Fibroblast of the aortic adventitia (primary cell): ENCODE measurements at regions not wholly inside any gene's neighbourhood (a gene's known extent, or its start where the extent isn't known, plus 50 kb on each side); places are given as distances from the start of the nearest gene placed in this dataset.

Experiments used
- DNase-seq: peaks from one replicate; pipeline ENCODE4 v3.0.0-alpha.2; 2010; ENCODE audit warnings: low read depth
- H3K4me3 ChIP-seq: 2 replicates; pipeline ENCODE4 v1.5.1; 2011; ENCODE audit warnings: low read depth, mild to moderate bottlenecking, control low read depth, low read length, moderate library complexity
- CTCF ChIP-seq: IDR thresholded peaks from 2 replicates; pipeline ENCODE4 v1.5.1; 2011; ENCODE audit warnings: mild to moderate bottlenecking, low read length, control low read depth, inconsistent platforms; ENCODE audit not compliant: insufficient read depth

- no peak for TF ChIP-seq CTCF
- no peak overlapping the region for H3K4me3 ChIP-seq
- peak; percentile 80 for DNase-seq
Observed at GRCh38 chr9:94018628-94019027, 63.5 kb upstream of the BARX1 start.

DNA sequence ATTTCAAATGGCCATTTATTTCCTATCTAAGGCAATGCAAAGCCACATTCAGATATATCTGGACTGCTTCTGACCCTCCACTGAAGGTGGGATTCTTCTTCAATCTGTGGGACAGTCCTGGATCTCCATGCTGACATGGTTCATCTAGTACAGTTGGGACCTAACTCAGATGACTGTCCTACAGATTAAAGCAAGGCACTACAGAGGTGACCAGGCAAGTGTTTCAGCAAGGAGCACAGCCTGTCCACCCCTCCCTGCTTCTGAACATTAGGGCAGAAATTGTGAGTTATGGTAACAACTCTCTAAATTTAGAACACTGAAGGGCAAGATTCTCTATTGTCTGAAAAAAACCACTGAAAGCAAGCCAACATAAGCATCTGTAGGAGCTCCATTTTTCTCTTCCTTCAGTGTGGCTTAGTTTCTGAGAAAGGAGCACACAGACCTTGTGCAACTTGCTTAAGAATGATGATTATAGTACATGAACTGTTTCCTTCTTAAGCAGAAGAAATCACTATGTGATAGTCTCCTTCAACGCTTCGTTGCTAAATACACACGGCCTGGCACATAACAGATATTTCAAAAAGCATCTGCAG lies 62.9 kb upstream of the BARX1 start:
- TF ChIP-seq CTCF, result no peak
- no peak overlapping the region for H3K4me3 ChIP-seq
- peak; percentile 82 for DNase-seq

- TF ChIP-seq CTCF, result no peak
- DNase-seq, result no peak
- no peak overlapping the region for H3K4me3 ChIP-seq
Observed at GRCh38 chr9:94016744-94017143, 61.6 kb upstream of the BARX1 start.

DNA sequence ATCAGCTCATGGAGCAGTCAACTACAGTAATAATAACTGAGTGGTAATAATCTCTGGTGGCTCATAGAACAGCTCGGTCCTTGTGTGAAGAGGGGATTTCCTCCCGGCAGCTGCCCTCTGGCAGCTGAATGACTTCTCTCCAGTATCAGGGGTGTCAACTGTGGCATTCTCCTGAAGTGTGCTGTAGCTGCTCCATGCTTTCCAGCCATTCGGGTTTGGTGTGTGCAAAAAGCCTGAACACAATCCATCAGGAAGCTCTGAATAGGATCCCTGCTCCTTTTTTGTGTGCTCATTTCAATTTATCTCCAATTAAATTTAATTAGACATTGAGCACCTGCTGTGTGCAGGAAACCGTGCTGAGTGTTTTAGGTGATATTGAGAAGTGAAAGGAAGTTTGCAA lies 59.8 kb upstream of the BARX1 start:
- no peak for TF ChIP-seq CTCF
- no peak overlapping the region for H3K4me3 ChIP-seq
- DNase-seq, result no peak

- peak; percentile 64 for DNase-seq
- H3K4me3 ChIP-seq, result no peak overlapping the region
- peak; percentile 71 for TF ChIP-seq CTCF
Observed at GRCh38 chr9:94014066-94014654, 59.0 kb upstream of the BARX1 start.

GRCh38 chr9:94010980-94011533 lies 55.9 kb upstream of the BARX1 start:
- no peak overlapping the region for H3K4me3 ChIP-seq
- DNase-seq, result peak; percentile 45
- no peak for TF ChIP-seq CTCF
